ENCODE measurements at regions not wholly inside any gene's neighbourhood (a gene's known extent, or its start where the extent isn't known, plus 50 kb on each side); places are given as distances from the start of the nearest gene placed in this dataset.
A peak's percentile ranks its signal among the peaks of the same experiment; 100 is the strongest.

GRCh38 chr18:69217196-69218000, 183.3 kb upstream of the DOK6 start:
- no peak for DNase-seq

GRCh38 chr18:69220529-69220928, 180.2 kb upstream of the DOK6 start:
- no peak for DNase-seq

- no peak for DNase-seq
Measured at GRCh38 chr18:69222089-69222488, 178.6 kb upstream of the DOK6 start.

GRCh38 chr18:69226971-69227370, 173.7 kb upstream of the DOK6 start:
- DNase-seq, result no peak

- no peak for DNase-seq
Measured at GRCh38 chr18:69230204-69230603, 170.5 kb upstream of the DOK6 start.

- DNase-seq, result no peak
Measured at GRCh38 chr18:69233465-69234054, 167.1 kb upstream of the DOK6 start.

GRCh38 chr18:69239849-69240674, 160.6 kb upstream of the DOK6 start:
- no peak for DNase-seq

GRCh38 chr18:69246027-69246426, 154.7 kb upstream of the DOK6 start:
- peak; percentile 61 for DNase-seq

- no peak for DNase-seq
Measured at GRCh38 chr18:69250305-69251151, 150.2 kb upstream of the DOK6 start.

GRCh38 chr18:69257861-69258458, 142.7 kb upstream of the DOK6 start:
- DNase-seq, result no peak

- no peak for DNase-seq
Measured at GRCh38 chr18:69259282-69259681, 141.4 kb upstream of the DOK6 start.

GRCh38 chr18:69261406-69261805, 139.3 kb upstream of the DOK6 start:
- DNase-seq, result no peak

- DNase-seq, result no peak
Measured at GRCh38 chr18:69265656-69266055, 135.0 kb upstream of the DOK6 start.

- DNase-seq, result no peak
Measured at GRCh38 chr18:69267895-69268294, 132.8 kb upstream of the DOK6 start.

- no peak for DNase-seq
Measured at GRCh38 chr18:69282371-69282770, 118.3 kb upstream of the DOK6 start.

GRCh38 chr18:69291044-69291443, 109.6 kb upstream of the DOK6 start:
- no peak for DNase-seq

GRCh38 chr18:69291755-69292154, 108.9 kb upstream of the DOK6 start:
- no peak for DNase-seq

- no peak for DNase-seq
Measured at GRCh38 chr18:69300185-69300584, 100.5 kb upstream of the DOK6 start.

GRCh38 chr18:69308619-69309018, 92.1 kb upstream of the DOK6 start:
- DNase-seq, result no peak

GRCh38 chr18:69326094-69326493, 74.6 kb upstream of the DOK6 start:
- peak; percentile 58 for DNase-seq

- no peak for DNase-seq
Measured at GRCh38 chr18:69328086-69328485, 72.6 kb upstream of the DOK6 start.

GRCh38 chr18:69330385-69331005, 70.2 kb upstream of the DOK6 start:
- DNase-seq, result no peak
